T-helper 2 cell treated with Interferon-gamma antibody and Interleukin-4, amounts not matched to agents 5 μg/mL and 100 μg/mL, for 36 hours (primary cell): ENCODE measurements at regions not wholly inside any gene's neighbourhood (a gene's known extent, or its start where the extent isn't known, plus 50 kb on each side); places are given as distances from the start of the nearest gene placed in this dataset.
"Not testable (repeated sequence)": the region's sequence is repeated elsewhere in the genome, so short reads cannot be mapped to it uniquely, and the experiment has no call there.

ENCODE experiments used
- DNase-seq: peaks from one replicate; pipeline ENCODE4 v3.0.0; 2021; ENCODE audit warnings: low spot score
- H3K27ac Mint-ChIP-seq: one replicate; pipeline ENCODE4 v1.8.0; 2021; ENCODE audit warnings: mild to moderate bottlenecking, mixed read lengths
- H3K27me3 Mint-ChIP-seq: one replicate; pipeline ENCODE4 v1.8.0; 2021; ENCODE audit warnings: low read depth, mixed read lengths
- H3K36me3 Mint-ChIP-seq: one replicate; pipeline ENCODE4 v1.8.0; 2021; ENCODE audit warnings: low read depth, mixed read lengths
- H3K4me1 Mint-ChIP-seq: one replicate; pipeline ENCODE4 v1.8.0; 2021; ENCODE audit warnings: low read depth, mixed read lengths
- H3K4me3 Mint-ChIP-seq: one replicate; pipeline ENCODE4 v1.8.0; 2022; ENCODE audit warnings: mild to moderate bottlenecking, moderate library complexity, mixed read lengths
- H3K9me3 Mint-ChIP-seq: one replicate; pipeline ENCODE4 v1.8.0; 2021; ENCODE audit warnings: mixed read lengths

DNA sequence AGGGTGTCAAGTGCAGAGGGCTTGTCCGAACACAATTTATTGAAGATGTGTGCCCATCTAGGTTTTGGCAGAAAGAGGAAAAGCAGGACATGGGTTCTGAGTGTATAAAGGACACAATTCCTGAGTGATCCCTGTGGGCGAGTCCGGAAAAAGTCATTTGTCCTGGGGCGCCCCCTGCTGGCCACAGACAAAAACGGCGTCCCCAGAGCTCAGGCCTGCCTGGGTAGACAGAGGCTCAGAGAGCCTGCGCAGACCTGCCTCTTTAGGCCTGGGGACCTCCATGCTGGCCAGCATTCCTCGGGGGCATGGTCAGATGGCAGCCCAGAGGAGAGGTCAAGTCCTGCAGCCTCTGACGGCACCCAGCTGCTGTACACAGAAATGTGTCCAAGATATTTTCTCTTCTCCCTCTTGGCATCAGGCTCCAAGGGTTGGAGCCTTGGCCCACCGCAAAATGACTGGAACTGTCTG is 65.5 kb upstream of the LRP8 start:
- no peaks in the 10 kb centered on the region for H3K36me3 Mint-ChIP-seq
- no peaks in the 10 kb centered on the region for H3K9me3 Mint-ChIP-seq
- DNase-seq, result peak; percentile 63
- H3K4me3 Mint-ChIP-seq, result no peak overlapping the region
- no peak overlapping the region for H3K27ac Mint-ChIP-seq
- peaks cover 3% of the 10 kb centered on the region for H3K4me1 Mint-ChIP-seq
- peaks cover 2% of the 10 kb centered on the region for H3K27me3 Mint-ChIP-seq

GRCh38 chr1:53394306-53394705 is 64.9 kb upstream of the DMRTB1 start:
- H3K4me3 Mint-ChIP-seq, result no peak overlapping the region
- no peaks in the 10 kb centered on the region for H3K36me3 Mint-ChIP-seq
- H3K9me3 Mint-ChIP-seq, result no peaks in the 10 kb centered on the region
- H3K27me3 Mint-ChIP-seq, result no peaks in the 10 kb centered on the region
- peaks cover 3% of the 10 kb centered on the region for H3K4me1 Mint-ChIP-seq
- no peak for DNase-seq
- no peak overlapping the region for H3K27ac Mint-ChIP-seq

- no peaks in the 10 kb centered on the region for H3K9me3 Mint-ChIP-seq
- no peak overlapping the region for H3K4me3 Mint-ChIP-seq
Observed at GRCh38 chr1:53395671-53396215, 63.5 kb upstream of the DMRTB1 start.

GRCh38 chr1:53396573-53397268 is 62.5 kb upstream of the DMRTB1 start:
- Mint-ChIP-seq H3K27me3 (peaks cover 2% of the 10 kb centered on the region), H3K4me1 (no peaks in the 10 kb centered on the region), H3K36me3 (no peaks in the 10 kb centered on the region), H3K9me3 (no peaks in the 10 kb centered on the region), H3K4me3 (no peak overlapping the region), H3K27ac (no peak overlapping the region)
- DNase-seq, result no peak

More at GRCh38 chr1:53395671-53396215, 63.5 kb upstream of the DMRTB1 start:
- no peak for DNase-seq
- H3K4me1 Mint-ChIP-seq, result no peaks in the 10 kb centered on the region
- H3K27ac Mint-ChIP-seq, result no peak overlapping the region
- H3K27me3 Mint-ChIP-seq, result no peaks in the 10 kb centered on the region
- no peaks in the 10 kb centered on the region for H3K36me3 Mint-ChIP-seq

GRCh38 chr1:53398091-53398490 is 61.1 kb upstream of the DMRTB1 start:
- DNase-seq, result no peak
- Mint-ChIP-seq H3K36me3 (no peaks in the 10 kb centered on the region), H3K27me3 (peaks cover 2% of the 10 kb centered on the region), H3K4me1 (no peaks in the 10 kb centered on the region), H3K27ac (no peak overlapping the region), H3K9me3 (no peaks in the 10 kb centered on the region), H3K4me3 (no peak overlapping the region)

- Mint-ChIP-seq H3K4me1 (no peaks in the 10 kb centered on the region), H3K27ac (no peak overlapping the region), H3K9me3 (no peaks in the 10 kb centered on the region), H3K4me3 (no peak overlapping the region), H3K27me3 (peaks cover 2% of the 10 kb centered on the region), H3K36me3 (no peaks in the 10 kb centered on the region)
- DNase-seq, result no peak
Observed at GRCh38 chr1:53398576-53399365, 60.4 kb upstream of the DMRTB1 start.

GRCh38 chr1:53399370-53400133 is 59.6 kb upstream of the DMRTB1 start:
- not testable (repeated sequence) for H3K27me3 Mint-ChIP-seq, H3K9me3 Mint-ChIP-seq, H3K4me3 Mint-ChIP-seq, H3K36me3 Mint-ChIP-seq, H3K4me1 Mint-ChIP-seq, H3K27ac Mint-ChIP-seq, DNase-seq

GRCh38 chr1:53400761-53401674 is 58.2 kb upstream of the DMRTB1 start:
- DNase-seq, result no peak
- H3K27ac Mint-ChIP-seq, result no peak overlapping the region
- H3K36me3 Mint-ChIP-seq, result no peaks in the 10 kb centered on the region
- H3K4me3 Mint-ChIP-seq, result no peak overlapping the region
- H3K4me1 Mint-ChIP-seq, result no peaks in the 10 kb centered on the region
- peaks cover 2% of the 10 kb centered on the region for H3K27me3 Mint-ChIP-seq
- no peaks in the 10 kb centered on the region for H3K9me3 Mint-ChIP-seq

DNA sequence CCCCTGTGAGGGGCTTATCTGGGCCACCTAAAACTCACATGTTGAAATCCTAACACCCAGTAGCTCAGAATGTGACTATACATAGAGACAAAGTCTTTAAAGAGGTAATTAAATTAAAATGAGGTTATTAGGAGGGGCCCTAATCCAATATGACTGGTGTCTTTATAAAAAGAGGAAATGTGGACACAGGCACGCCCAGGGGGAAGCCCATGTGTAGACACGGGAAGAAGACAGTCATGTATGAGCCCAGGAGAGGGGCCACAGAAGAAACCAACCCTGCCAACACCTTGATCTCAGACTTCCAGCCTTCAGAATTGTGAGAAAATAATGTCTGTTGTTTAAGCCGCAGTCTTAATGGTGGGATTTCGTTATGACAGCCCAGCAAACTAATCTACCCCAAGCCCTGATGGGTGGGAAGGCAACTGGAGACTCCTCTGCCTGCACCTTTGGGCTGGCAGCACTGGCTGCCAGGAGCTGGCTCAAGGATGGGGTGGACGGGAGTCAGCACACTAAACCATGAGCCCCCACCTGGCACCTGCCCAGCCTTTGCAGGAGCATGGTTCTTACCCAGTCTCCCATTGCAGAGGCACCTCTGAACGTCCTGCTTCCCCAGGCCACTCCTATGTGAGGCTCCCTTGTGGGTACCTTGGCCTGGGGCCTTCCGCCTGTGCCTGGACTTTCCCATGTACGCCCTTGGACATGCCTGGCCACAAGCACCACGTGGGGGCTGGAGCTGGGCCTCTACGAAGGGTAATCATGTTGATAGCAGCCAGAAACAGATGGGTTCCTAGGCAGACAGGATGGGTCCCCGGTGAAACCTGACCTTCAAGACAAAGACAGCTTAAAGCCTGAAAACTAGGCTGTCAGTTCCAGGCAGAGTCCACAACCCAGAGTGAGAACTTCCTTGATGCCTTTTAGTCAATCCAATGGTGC is 57.1 kb upstream of the DMRTB1 start:
- no peak overlapping the region for H3K4me3 Mint-ChIP-seq
- DNase-seq, result no peak
- H3K27me3 Mint-ChIP-seq, result peaks cover 2% of the 10 kb centered on the region
- no peaks in the 10 kb centered on the region for H3K9me3 Mint-ChIP-seq
- no peaks in the 10 kb centered on the region for H3K4me1 Mint-ChIP-seq
- no peak overlapping the region for H3K27ac Mint-ChIP-seq
- no peaks in the 10 kb centered on the region for H3K36me3 Mint-ChIP-seq

DNA sequence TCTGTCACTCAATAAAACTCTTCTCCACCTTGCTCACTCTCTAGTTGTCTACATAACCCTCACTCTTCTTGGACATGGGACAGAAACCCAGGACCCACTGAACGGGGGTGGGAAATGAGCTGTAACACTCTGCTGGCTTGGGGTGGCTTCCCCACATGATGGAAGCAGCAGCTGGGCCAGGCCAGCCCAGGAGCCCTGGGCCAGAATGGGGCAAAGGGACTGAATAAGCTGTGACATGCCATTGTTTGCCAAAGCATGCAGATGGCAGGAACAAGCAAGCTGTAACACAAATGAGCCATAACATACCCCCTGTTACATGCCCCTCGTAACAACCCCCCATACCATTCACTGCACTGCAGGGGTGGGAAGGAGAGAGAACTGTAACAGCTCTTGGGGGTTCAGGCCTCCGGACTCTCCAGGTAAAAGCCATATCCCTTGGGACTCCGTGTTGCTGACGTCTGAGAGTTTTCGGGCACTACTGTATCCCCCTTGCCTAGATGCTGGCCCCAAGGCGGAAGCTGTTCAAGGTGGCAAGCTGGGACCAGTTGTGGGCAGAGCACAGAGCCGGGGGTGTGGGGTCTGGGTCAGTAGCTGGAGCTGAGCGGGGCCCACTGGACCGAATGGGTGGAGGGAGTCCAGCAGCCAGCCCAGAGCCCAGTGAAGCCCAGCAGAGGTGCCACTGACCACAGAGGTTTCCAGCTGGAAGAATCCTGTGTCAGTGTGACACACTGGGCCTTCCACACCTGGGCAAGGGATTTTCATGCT is 56.1 kb upstream of the DMRTB1 start:
- H3K36me3 Mint-ChIP-seq, result no peaks in the 10 kb centered on the region
- no peak for DNase-seq
- H3K27ac Mint-ChIP-seq, result no peak overlapping the region
- H3K4me3 Mint-ChIP-seq, result no peak overlapping the region
- no peaks in the 10 kb centered on the region for H3K4me1 Mint-ChIP-seq
- no peaks in the 10 kb centered on the region for H3K9me3 Mint-ChIP-seq
- H3K27me3 Mint-ChIP-seq, result peaks cover 2% of the 10 kb centered on the region

- Mint-ChIP-seq H3K27me3 (peaks cover 2% of the 10 kb centered on the region), H3K36me3 (no peaks in the 10 kb centered on the region)
- DNase-seq, result no peak
Observed at GRCh38 chr1:53405737-53406136, 53.5 kb upstream of the DMRTB1 start.

More at GRCh38 chr1:53405737-53406136, 53.5 kb upstream of the DMRTB1 start:
- H3K4me3 Mint-ChIP-seq, result no peak overlapping the region
- H3K4me1 Mint-ChIP-seq, result peaks cover under 1% of the 10 kb centered on the region
- no peaks in the 10 kb centered on the region for H3K9me3 Mint-ChIP-seq
- H3K27ac Mint-ChIP-seq, result no peak overlapping the region
